ENCODE measurements at regions not wholly inside any gene's neighbourhood (a gene's known extent, or its start where the extent isn't known, plus 50 kb on each side); places are given as distances from the start of the nearest gene placed in this dataset.

DNA sequence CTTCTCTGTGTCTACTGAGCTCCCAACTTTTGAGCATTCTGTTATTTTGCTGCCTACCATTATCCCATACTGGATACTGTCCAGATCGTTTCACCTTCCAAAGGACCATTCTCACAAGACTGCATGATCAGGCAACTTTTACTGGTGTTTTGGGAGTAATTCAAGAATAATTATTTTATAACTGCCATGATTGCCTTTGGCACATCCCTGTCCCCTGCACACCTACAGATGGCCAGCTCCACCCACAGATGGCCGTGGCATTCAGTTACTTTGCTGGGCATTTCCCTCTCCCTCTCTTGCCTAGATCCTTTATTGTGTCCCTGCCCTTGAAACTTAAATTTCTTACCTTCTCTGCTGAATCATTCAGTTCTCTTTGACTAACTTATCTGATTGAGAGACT, 263.9 kb downstream of the DIPK2A start:
- no peak for DNase-seq

DNA sequence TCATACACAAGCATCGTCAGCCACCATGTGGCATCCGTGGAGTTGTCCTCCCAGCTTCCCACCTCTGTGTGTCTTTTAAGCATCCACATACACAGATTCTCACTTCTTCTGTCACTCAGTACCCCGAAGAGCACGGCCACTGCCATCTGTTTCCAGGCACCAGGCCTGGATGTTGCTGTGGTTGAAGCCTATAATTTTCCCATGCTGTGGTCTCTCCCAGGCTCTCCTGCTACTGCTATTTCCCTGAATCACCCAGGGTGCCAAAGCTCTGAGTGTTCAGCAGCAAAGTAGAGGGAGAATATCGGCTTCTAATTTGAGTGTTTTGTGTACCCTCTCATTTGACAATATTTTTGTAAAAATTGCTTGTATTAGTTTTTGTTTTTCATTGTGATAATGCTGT, 265.7 kb downstream of the DIPK2A start:
- no peak for DNase-seq

DNA sequence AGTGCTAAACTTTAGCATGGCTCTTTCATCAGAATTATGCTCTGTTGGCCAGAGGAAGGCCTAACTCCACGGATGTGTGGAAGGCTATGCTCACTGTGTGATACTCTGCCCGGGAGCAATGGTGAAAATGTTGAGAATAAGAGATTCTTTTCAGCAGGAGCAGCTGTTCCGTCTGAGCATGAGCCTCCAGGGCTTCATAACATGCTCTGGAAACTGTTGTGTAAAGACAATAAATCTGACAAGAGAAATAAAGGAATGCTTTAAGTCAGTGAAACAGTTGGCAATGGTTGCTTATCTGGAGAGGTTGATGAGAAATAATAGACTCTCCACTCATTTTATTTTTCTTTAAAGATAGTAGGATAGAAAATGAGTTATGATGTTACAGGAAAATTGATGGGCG, 269.8 kb downstream of the DIPK2A start:
- DNase-seq: no peak

DNA sequence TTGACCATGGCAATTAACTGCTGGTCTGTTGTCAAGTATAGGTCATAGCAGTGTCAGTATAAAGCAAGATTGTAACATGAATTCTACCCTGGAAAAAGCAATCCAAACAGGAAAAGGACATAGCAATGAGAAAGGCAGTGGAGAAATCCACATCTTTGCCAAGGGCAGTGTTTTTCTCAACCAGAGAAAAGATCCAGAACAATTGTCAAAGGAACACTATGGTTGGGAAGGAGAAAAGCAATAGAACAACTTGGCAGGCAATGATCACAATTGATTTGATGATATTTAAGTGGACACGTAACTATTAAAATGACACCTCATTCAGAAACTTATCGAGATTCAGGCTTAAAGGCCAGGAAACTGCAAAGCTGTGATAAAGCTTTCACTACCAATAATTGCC, 271.1 kb downstream of the DIPK2A start:
- no peak for DNase-seq

DNA sequence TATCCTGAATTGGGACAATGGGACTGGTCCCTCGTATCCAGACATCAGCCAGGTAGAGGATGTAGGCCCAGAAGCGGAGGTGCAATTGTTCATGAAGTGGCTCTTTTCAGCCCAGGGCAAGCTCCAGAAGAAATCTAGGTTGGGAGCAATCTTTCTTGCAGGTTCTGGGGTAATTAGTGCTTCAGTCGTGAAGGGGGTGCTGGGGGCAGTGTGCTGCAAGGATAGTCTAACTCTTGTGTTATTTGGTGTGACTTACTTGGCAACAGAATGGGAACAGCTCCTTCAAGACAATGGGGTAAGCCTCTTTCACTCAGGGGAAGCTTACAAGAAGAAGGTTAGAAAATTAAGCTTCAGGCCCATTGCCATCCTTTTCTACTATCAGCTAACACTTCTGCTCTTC, 273.0 kb downstream of the DIPK2A start:
- DNase-seq: no peak

DNA sequence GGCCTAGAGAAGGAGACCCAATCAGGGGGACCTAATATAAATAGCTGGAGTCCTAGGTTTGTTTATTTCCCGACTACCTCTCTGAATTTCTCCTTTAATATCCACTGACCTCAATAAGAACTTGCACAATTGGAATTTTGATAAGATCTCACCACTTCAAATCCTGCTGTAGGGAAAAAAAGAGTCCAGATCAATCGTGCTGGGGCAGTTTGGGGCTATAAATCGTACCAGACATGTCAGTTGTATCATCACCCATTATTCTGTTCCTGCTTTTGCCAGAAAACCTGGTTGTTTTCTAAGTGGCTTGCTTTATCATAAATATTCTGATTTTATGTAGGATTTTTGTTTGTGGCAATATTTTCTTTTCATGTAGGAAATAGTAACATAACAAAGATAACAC, 281.3 kb downstream of the DIPK2A start:
- no peak for DNase-seq

DNA sequence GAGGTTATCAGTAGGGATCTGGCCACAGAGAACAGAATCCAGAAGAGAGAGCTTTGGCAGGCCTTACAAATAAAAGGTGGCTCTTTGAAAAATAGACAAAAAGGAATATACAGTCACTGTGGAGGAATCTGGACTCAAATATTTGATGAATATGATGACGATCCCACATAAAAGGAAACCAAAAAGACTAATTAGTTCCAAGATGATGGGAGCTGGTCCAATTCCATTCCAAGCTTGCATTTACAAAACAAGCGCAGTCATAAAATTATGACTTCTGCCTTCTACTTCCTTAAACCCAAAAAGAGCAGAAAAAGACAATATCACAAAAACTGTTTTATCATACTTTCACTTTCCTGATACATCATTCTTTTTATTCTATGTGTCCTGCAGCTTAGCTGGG, 285.8 kb downstream of the DIPK2A start:
- peak; percentile 19 for DNase-seq

DNA sequence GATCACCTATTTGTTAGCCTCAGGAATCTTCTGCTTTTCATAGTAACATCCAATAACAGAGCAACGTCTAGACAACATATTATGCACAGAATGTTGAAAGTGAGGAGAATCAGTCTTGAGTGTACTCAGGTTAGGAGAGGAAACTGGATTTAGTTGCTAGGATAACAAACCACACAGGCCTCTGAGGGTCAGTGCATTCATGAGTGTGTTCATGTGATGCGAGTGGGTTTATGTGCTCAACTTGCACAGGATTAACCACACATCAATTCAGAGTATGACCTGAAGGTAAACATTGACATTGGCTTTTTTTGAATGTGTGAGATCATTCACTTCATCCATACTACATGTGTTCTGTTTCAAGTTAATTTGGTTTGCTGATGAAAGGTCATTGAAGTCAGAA, 287.6 kb downstream of the DIPK2A start:
- DNase-seq: no peak

DNA sequence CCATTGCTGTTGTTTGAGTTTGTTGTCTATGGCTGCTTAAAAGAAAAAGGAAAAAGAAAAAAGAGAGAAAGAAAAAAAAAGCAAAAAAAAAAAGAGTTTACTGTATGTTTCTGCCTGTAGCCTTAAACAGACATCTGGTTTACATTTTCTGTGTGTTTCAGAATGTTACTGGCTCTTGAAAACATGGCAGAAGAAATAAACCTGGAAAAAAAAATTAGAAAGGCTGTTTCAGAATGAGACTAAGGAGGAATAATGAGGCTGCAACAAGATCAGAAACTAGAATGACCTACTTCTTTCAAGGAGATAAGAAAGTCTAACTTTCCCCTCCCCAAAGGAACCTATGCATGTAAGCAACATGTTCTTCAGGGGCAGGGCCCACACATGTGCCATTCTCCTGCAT, 292.1 kb downstream of the DIPK2A start:
- no peak for DNase-seq

DNA sequence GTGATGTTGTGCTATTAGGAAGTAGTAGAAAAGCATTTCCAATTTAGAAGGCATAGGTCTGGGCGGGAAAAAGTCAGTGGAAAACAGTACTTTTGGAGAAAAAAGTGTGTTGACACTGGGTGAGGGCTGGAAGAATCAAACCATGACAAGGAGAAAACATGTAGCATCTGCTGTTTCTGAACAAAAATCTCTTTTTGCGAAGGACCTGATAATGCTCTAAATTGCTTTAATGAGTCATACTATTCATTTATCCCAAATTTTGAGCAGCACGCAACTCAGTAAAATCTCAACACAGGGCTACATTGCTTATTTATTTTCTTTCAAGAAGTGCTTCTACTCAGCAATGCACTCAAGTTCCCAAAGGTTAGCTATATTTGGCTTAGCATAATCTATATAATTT, 292.7 kb downstream of the DIPK2A start:
- DNase-seq: no peak

DNA sequence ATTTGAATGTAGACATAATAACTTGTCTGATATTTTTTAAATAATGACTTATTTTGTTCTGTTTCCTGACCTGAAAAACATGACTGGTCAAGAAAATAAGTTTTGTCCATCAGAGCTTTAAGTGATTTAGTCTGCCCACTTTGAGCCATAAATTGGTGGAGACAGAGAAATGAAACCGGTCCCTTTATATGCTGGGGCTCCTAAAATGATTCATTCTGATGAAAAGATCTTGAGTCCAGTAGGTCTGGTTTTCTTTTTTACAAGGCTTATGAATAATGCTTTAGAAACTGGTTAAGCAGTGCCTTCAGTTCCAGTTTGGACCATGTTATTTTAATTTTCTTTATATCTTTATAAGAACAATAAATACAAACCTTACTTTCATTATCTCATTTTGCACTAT, 293.2 kb downstream of the DIPK2A start:
- DNase-seq: no peak

DNA sequence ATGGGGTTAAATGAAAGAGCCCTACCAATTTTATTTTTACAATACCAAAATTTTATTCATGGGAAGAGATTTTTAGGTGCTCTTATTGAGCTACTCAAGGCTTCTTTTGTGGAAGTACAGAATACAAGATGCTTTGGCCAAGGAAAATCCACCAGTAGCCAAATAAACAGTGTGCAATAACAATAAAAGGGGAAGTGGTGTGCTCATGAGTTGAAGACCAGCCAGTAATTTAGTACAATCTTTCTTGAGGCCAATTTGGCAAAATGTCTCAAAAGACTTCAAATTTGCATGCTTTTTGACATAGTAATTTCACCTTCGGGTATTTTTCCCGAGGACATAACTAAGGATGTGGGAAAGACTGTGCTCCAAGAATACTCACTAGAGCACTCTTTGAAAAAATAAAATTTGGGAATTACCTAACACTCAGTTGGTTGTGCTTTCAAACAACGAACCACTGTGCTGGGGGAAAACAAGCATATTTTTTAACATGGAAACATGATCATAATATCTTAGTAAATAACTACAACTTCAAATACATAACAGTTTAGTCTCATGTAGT, 294.0 kb downstream of the DIPK2A start:
- DNase-seq: no peak

DNA sequence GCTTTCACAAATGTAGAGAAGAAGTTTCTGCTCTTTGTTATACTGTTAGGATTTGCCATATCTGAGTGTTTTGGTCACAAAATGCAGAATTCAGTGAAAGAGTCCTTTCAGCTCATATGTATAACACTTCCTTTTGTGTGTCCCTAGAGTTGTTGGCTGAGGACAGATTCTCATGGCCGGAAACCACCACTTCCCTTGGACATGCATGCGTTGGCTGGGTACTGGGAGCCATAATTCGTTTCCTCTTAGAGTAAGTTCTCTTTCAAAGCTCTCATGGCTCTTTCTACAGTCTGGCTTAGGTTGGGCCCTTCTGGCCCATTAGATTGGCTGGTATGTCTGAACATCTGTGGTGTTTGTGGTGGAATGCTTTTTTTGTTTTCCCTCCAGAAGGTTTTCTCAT, 298.5 kb downstream of the DIPK2A start:
- DNase-seq: peak; percentile 19

DNA sequence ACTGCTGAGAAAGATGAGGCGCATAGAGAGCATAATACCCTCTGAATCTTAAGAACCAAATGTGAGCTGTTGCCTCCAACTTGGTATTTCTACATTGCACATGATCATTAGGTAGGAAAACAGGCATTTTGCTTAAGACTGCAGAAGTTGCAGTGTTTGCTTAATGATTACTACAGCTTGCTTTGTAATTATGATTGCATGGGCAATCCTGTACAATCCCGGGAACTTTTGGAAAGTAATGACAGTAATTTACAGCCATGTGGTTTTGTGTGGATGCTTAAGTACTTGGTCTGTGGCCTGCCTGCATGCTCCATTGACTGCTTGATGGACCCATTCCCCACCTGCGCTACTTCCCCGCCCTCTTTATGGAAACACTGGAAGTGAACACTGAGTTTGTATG, 301.1 kb downstream of the DIPK2A start:
- peak; percentile 32 for DNase-seq

DNA sequence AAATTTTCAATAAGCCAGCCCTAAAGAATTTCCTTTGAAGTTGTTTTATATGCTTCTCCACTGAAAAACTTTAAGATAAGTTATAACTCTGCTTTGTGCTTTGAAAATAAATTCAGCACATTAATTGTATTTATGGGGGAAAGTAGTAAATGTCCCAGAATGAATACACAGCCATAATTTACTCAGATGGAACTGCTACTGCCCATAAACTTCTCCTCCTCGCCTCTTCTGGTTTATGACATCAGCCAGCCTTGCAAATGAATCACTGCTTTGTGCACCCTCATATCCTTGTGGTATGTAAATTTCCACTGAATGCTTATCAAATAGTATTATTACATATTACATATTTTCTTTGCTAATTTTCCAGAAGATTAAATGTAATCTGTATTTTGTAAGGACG, 302.0 kb downstream of the DIPK2A start:
- DNase-seq: peak; percentile 30

DNA sequence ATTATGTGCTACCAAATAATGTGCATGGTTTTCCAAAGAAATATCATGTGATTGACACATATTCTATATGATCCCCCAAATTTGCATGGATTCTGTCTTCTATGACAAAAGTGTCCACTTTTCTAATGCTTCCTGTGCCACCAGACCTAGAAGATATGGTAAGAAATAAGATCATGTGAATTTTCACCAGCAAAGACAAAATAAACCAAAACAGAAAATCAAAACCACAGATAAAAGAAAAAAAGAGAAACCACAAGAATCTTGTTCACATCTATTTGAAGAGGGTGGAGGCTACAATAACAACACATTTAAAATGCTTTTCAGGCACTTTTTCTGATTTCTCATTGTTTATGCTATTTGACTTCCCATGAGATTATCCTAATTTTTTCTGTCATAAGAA, 303.4 kb downstream of the DIPK2A start:
- no peak for DNase-seq

DNA sequence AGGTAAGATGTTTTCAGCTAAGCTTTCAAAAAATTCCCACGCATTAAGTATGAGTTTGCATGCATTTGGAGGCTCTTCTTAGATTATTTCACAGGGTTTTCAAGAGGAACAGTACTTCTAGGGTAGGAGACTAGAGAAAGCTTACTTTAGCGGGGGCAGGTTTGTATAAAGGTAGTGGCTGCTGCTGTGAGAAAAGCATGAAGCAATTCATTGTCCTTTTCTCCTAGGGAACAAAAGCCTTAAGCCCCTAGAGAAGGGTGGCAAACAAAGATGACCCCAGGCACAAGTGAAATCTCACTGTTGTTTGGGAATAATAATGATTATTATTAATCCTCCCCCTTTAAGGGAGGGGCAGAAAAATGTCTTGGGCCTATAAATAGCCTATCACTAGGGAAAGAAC, 310.7 kb downstream of the DIPK2A start:
- no peak for DNase-seq

DNA sequence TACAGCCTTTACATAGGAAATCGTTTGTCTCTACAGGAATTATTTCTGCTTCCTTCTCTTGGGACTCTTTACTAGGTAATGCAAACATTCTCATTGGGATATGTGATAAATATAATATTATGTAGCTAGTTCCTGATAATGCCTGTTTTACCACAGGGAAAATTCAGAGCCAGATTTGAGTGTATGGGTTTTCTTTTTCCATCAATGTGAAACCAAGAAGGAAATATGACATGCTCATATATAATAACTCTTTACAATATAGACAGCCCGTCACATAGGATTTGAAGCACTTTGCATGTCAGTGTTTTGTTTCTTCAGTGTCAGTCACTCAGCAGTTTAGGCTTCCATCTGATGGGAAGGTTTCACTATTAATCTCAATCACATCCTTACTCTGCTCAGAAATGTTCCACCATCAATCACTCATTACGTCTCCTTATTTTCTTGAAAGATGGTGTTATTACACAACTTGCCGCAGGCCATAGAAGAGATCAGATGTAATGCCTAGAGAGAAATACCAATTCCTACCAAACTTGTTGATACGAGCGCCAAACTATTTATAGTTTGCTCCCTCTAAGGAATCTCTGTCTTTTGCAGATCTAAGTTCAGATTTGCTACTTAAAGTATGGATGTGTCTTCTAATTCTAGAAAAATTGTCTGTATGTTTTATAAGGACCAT, 314.8 kb downstream of the DIPK2A start:
- no peak for DNase-seq

DNA sequence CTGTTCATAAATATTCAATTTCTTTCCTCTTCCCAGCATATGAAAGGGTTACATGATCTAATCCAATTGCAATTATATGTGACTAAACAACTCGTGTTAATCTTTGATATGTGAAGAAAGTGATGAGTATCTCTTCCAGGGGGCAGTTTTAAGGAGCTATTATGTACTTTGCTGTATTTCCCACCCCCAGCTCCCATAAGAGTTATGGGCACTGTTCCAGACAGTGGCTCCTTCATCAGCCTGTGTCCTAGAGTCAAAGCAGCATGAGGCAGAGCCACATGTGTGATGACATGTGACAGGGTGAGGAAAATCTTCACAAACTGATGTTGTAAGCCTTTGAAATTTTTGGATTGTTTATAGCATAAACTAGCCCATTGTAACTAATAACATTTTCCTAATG, 315.4 kb downstream of the DIPK2A start:
- peak; percentile 4 for DNase-seq

DNA sequence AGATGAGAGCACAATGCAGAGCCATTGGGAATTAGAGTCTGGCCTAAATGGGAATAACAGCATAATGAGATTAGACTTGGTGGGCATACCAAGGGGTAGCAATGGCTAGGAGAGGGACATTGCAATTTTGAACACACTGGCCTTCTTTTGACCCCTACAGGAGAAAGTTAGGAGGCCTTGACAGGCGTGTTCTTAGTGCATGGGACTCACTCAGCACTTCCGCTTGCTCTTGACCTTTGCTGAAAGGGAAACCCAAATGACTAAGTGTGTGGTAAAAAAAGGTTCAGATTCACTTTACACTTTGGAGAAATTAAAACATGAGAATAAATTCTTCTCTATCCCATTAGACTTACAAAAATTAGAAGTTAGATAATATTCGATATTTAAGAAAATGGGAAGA, 317.4 kb downstream of the DIPK2A start:
- DNase-seq: no peak

DNA sequence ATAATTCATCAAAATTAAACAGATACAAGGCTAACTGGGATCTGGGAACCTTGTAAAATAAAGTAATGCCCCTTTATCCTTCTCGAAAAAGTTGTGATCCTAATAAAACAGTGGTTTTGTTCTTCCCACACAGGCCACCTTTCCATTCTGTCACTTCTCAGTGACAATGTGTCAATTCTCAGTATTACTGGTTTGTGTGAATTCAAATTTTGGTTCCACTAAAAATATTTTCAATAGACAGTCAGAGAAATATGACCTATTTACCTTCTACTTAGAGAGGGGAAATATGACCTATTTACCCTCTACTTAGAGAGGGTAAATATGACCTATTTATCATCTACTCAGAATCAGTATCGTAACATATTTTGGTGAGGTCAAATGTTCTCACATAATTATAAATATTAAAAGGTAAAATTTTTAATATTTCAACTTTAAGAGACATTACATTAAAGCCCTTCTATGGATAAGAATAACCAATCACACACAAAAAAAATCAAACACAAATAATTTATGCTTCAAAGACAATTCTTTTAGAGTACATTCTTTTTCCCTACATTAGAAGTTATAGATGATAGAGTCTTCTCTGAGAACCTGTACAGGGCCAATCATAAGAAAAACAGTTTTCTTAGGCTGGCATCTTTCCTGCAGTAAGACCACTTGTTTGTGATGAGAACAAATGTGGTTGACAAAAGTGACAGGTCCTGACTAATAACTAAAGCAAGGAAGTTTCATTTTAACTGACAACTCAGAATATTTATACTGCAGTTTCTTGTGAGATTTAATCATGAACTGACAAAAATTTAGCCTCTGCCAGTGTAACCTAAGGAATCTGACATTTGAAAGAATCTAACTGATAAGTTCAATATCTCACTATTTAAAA, 323.3 kb downstream of the DIPK2A start:
- no peak for DNase-seq

DNA sequence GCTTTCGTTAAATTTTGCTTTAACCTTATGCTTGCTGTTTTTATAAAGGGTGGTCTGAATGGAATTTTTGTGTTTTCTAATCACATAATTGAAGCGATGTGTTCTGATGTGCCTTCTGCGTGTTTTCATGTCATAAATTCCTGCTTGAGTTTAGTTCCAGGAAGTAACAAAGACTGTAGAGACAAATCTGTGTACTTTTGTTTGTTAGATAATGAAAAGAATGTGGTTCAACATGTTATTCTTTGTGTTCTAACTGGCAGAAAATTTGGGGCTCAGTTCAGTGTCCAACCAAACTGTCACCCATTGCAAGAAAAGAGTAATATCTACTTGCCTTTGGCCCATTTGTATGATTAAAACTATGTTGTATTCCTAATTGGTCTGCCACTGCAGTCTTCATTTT, 324.0 kb downstream of the DIPK2A start:
- DNase-seq: no peak

DNA sequence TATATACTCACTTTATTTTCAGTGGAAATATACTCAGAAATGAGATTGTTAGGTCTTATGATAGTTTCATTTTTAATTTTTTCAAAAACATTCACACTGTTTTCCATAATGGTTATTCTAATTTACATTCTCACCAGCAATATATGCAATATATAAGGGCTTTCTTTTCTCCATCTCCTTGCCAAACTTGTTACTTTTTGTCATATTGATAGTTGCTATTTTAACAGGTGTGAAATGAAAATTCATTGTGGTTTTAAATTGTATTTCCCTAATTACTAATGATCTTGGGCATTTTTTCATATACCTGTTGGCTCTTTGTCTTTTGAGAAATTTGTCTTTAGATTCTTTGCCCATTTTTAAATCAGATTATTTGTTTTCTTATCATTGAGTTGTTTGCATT, 325.2 kb downstream of the DIPK2A start:
- DNase-seq: no peak

DNA sequence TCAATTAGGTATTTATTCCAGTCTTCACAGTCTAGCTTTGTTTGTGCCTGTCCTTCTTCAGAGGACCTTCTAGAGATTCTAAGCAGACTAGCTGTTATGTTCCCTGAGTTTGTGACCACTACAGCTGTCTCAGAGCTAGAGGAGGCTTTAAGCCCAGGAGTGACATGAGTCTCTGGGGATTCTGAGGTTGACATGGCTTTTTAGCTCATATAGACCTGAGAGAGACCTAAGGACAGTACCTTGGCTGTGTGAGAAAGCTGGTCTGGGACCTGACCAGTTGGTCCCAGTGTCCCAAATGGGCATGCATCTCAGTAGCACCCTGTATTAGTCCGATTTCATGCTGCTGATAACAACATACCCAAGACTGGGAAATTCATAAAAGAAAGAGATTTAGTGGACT, 330.2 kb downstream of the DIPK2A start:
- DNase-seq: no peak
